ENCODE measurements at regions not wholly inside any gene's neighbourhood (a gene's known extent, or its start where the extent isn't known, plus 50 kb on each side); places are given as distances from the start of the nearest gene placed in this dataset.

DNA sequence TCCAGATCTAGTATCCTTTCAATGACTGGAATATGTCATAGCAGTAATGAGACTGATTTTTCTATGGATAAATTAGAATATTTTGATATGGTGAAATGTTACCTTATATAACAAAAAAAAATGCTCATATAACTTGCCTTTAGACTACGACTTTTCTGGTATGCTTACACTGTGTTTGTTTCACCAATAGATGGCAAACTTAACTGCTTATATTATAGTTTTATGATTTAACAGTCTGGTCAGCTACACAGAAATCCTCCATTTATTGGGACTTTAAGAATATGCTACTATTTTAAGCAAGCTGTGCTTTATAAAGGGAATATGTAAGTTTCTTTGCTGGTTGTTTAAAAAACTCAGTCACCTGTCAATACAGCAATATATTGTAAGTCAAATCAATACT lies 205.6 kb downstream of the VGLL3 start:
- TF ChIP-seq, protein P1, sequence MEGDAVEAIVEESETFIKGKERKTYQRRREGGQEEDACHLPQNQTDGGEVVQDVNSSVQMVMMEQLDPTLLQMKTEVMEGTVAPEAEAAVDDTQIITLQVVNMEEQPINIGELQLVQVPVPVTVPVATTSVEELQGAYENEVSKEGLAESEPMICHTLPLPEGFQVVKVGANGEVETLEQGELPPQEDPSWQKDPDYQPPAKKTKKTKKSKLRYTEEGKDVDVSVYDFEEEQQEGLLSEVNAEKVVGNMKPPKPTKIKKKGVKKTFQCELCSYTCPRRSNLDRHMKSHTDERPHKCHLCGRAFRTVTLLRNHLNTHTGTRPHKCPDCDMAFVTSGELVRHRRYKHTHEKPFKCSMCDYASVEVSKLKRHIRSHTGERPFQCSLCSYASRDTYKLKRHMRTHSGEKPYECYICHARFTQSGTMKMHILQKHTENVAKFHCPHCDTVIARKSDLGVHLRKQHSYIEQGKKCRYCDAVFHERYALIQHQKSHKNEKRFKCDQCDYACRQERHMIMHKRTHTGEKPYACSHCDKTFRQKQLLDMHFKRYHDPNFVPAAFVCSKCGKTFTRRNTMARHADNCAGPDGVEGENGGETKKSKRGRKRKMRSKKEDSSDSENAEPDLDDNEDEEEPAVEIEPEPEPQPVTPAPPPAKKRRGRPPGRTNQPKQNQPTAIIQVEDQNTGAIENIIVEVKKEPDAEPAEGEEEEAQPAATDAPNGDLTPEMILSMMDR (IDR thresholded peaks at IDR 0.05): peak; percentile 27 to 54 (median 45)
- TF ChIP-seq POLR2A (IDR thresholded peaks at IDR 0.05): no peak
- no peak for TF ChIP-seq EP300 (IDR thresholded peaks at IDR 0.05)
